ENCODE measurements at regions not wholly inside any gene's neighbourhood (a gene's known extent, or its start where the extent isn't known, plus 50 kb on each side); places are given as distances from the start of the nearest gene placed in this dataset.

DNA sequence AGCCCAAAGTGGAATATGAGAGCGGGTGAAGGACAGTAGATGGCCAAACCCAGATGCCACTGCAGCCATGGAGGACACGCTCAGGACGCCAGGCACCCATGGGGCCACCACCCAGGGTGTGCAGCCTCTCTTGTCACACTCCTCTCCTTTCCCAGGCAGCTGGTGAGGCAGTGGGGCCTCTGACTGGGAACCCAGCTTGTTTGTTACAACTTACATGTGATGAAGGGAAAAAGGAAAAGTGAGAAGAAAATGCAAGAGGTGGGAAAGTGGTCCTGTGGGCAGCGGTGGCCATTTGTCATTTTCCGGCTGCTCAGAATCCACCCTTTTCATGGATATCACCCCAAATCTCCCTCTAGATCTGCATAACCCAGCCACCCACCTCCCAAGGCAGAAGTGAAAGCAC lies 62.7 kb upstream of the UNC5A start:
- TF ChIP-seq, protein P1, sequence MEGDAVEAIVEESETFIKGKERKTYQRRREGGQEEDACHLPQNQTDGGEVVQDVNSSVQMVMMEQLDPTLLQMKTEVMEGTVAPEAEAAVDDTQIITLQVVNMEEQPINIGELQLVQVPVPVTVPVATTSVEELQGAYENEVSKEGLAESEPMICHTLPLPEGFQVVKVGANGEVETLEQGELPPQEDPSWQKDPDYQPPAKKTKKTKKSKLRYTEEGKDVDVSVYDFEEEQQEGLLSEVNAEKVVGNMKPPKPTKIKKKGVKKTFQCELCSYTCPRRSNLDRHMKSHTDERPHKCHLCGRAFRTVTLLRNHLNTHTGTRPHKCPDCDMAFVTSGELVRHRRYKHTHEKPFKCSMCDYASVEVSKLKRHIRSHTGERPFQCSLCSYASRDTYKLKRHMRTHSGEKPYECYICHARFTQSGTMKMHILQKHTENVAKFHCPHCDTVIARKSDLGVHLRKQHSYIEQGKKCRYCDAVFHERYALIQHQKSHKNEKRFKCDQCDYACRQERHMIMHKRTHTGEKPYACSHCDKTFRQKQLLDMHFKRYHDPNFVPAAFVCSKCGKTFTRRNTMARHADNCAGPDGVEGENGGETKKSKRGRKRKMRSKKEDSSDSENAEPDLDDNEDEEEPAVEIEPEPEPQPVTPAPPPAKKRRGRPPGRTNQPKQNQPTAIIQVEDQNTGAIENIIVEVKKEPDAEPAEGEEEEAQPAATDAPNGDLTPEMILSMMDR (IDR thresholded peaks at IDR 0.05; ENCODE audit: poor library complexity, severe bottlenecking), result no peak
- no peak for ATAC-seq (ENCODE audit: low read depth)
- H3K27me3 ChIP-seq (ENCODE audit: insufficient read depth, poor library complexity, severe bottlenecking), result peaks cover 47% of the 10 kb centered on the region
- no peak overlapping the region for H3K4me3 ChIP-seq (ENCODE audit: severe bottlenecking)
- H3K9me3 ChIP-seq (ENCODE audit: severe bottlenecking), result no peaks in the 10 kb centered on the region
- H3K27ac ChIP-seq (ENCODE audit: poor library complexity, severe bottlenecking), result no peak overlapping the region
- DNase-seq (ENCODE audit: low spot score), result no peak
- no peaks in the 10 kb centered on the region for H3K4me1 ChIP-seq (ENCODE audit: insufficient read depth, poor library complexity, severe bottlenecking)
- no peaks in the 10 kb centered on the region for H3K36me3 ChIP-seq (ENCODE audit: low read depth)

DNA sequence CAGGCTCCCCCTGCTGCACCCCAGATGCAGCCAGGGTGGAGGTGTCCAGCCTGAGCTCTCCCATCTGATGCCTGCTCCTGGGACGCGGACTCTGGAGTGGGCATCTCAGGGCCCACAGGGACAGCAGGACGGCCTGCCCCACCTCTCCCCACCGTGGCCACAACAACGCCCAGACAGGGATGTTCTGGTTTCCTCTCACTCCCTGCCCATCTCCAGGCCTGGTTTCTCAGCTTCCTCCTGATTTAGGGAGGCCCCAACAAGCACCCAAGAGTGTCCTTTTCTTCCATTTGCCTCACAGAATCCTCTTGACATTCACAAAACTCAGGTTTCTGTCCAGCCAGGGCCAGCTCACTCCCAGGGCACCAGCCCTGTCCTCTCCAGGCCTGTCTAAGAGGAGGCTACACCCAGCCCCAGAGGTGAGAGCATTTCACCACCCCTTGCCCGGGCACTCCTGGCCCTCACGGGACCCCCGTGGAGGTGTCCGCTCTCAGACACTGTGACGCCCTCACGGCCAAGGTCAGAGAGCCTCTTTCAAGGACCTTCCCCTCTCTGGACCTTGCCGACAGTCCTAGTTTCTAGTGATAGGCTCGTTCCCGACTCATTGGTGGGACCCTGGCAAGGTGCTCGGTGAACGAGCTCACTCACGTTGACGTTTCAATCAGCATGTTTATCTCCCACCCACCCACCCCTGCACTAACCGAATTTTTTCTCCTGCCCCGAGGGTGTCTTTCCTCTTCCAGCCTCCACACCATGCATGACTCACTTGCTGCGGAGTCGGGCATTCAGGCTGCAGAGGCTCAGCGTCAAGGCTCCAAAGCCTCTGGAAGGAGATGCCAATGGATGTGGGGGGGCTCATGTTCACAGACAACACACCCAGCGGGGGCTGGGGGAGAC lies 62.0 kb upstream of the UNC5A start:
- TF ChIP-seq, protein P1 (IDR thresholded peaks at IDR 0.05; ENCODE audit: poor library complexity, severe bottlenecking), result no peak
- Histone ChIP-seq H3K9me3 (ENCODE audit: severe bottlenecking) (no peaks in the 10 kb centered on the region), H3K27me3 (ENCODE audit: insufficient read depth, poor library complexity, severe bottlenecking) (peaks cover 45% of the 10 kb centered on the region), H3K27ac (ENCODE audit: poor library complexity, severe bottlenecking) (no peak overlapping the region), H3K36me3 (ENCODE audit: low read depth) (no peaks in the 10 kb centered on the region), H3K4me1 (ENCODE audit: insufficient read depth, poor library complexity, severe bottlenecking) (no peaks in the 10 kb centered on the region), H3K4me3 (ENCODE audit: severe bottlenecking) (no peak overlapping the region)
- no peak for DNase-seq (ENCODE audit: low spot score)
- ATAC-seq (ENCODE audit: low read depth), result 0 out of 3 replicates have a peak, but pooled peaks have one; percentile 48

DNA sequence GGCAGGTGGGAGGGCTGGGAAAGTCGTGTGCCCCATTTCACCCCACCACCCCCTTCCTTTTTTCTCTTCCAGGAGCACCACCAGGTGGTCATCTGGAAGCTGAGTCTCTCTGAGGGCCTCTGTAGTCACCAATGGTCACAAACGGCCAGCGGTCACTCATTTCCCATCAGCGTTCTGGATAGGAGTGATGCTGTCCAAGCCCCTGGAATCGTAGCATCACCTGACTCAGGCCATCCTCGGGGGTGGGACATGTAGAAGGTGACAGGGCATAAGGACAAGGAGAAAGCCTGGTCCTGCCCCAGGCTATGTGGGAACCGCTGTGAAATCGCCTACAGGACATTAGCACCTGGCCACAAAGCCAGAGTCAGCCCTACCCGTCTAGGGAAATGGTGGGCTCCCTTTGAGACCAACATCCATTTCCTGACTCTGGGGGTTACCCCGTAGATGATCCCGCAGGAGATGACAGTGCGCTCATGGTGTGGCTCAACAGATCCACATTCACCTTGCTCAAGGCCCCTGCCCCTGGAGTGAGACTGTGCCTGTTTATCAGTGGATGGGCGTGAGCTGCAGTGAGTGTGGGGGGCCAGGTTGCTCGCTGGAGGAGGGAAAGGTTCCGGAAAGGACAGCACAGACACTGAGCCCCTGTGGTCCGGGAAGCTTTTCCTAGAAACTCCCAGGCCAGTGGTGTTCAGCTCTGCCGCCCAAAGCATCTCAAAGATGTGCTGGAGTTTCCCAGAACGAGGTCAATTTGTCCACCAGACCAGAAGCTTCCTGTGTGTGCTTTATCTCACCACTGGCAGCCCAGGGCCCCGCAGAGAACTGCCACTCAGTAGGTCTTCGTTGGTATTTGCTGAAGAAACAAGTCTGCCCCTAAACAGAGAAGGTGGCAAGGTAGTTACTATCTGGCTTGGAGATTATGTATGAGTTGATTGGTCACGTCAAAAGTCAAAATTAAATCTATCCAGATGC lies 61.1 kb upstream of the UNC5A start:
- Histone ChIP-seq H3K36me3 (ENCODE audit: low read depth) (no peaks in the 10 kb centered on the region), H3K27me3 (ENCODE audit: insufficient read depth, poor library complexity, severe bottlenecking) (peaks cover 35% of the 10 kb centered on the region), H3K4me1 (ENCODE audit: insufficient read depth, poor library complexity, severe bottlenecking) (no peaks in the 10 kb centered on the region), H3K4me3 (ENCODE audit: severe bottlenecking) (no peak overlapping the region), H3K9me3 (ENCODE audit: severe bottlenecking) (no peaks in the 10 kb centered on the region), H3K27ac (ENCODE audit: poor library complexity, severe bottlenecking) (no peak overlapping the region)
- ATAC-seq (ENCODE audit: low read depth), result no peak
- TF ChIP-seq, protein P1 (IDR thresholded peaks at IDR 0.05; ENCODE audit: poor library complexity, severe bottlenecking), result no peak
- no peak for DNase-seq (ENCODE audit: low spot score)

DNA sequence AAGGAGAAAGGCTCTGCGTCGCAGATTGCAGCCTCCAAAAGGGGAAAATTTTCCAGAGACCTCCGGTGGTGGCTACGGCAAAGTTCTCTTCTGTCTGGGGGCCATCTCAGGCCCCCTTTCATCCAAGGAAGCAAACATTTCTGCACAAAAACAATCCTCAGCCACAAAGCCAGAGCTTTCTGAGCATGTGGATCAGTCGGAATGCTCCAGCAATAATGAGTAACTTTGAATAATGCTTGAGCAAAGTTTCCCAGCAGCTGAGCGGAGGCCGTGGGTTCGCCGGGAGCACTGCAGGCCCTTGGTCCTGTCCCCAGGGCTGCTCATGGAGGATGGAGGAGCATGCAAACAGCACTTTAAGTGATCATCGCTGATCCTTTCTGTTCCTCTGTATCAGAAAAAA lies 60.2 kb upstream of the UNC5A start:
- H3K36me3 ChIP-seq (ENCODE audit: low read depth), result no peaks in the 10 kb centered on the region
- H3K27me3 ChIP-seq (ENCODE audit: insufficient read depth, poor library complexity, severe bottlenecking), result peaks cover 26% of the 10 kb centered on the region
- ATAC-seq (ENCODE audit: low read depth), result no peak
- no peak for DNase-seq (ENCODE audit: low spot score)
- no peak overlapping the region for H3K27ac ChIP-seq (ENCODE audit: poor library complexity, severe bottlenecking)
- no peaks in the 10 kb centered on the region for H3K9me3 ChIP-seq (ENCODE audit: severe bottlenecking)
- H3K4me3 ChIP-seq (ENCODE audit: severe bottlenecking), result no peak overlapping the region
- H3K4me1 ChIP-seq (ENCODE audit: insufficient read depth, poor library complexity, severe bottlenecking), result no peaks in the 10 kb centered on the region
- TF ChIP-seq, protein P1 (IDR thresholded peaks at IDR 0.05; ENCODE audit: poor library complexity, severe bottlenecking), result no peak

Measured in RWPE2 (cell line).